Liver (tissue), 3 donors: ENCODE measurements at regions not wholly inside any gene's neighbourhood (a gene's known extent, or its start where the extent isn't known, plus 50 kb on each side); places are given as distances from the start of the nearest gene placed in this dataset.

Experiments
- FOXA1 ChIP-seq: IDR thresholded peaks from 2 replicates; pipeline ENCODE4 v1.6.1; 2016; ENCODE audit warnings: antibody characterized with exemption
- FOXA2 ChIP-seq: IDR thresholded peaks from 2 replicates; pipeline ENCODE4 v1.6.1; 2016; ENCODE audit warnings: antibody characterized with exemption
- GABPA ChIP-seq, 2 donors: IDR thresholded peaks in 1 of 2; conservative IDR thresholded peaks in 1 of 2; 2 replicates each; pipeline ENCODE4 v1.6.1; 2016; ENCODE audit warnings: antibody characterized with exemption in 2 of 2, mild to moderate bottlenecking in 1 of 2, moderate library complexity in 1 of 2
- HNF4G ChIP-seq: IDR thresholded peaks from 2 replicates; pipeline ENCODE4 v1.6.1; 2016; ENCODE audit warnings: antibody characterized with exemption
- JUND ChIP-seq, 2 donors: IDR thresholded peaks; 2 replicates each; pipeline ENCODE4 v1.6.1; 2016; ENCODE audit warnings: antibody characterized with exemption in 2 of 2
- NR2F2 ChIP-seq: IDR thresholded peaks from 2 replicates; pipeline ENCODE4 v1.6.1; 2016; ENCODE audit warnings: antibody characterized with exemption
- RAD21 ChIP-seq, 2 donors: IDR thresholded peaks; 2 replicates each; pipeline ENCODE4 v1.6.1; 2016; ENCODE audit warnings: antibody characterized with exemption in 2 of 2, mild to moderate bottlenecking in 2 of 2
- RXRA ChIP-seq, 2 donors: IDR thresholded peaks; 2 replicates each; pipeline ENCODE4 v1.6.1; 2017 to 2018; ENCODE audit warnings: antibody characterized with exemption in 2 of 2, mild to moderate bottlenecking in 1 of 2
- SP1 ChIP-seq: IDR thresholded peaks from 2 replicates; pipeline ENCODE4 v1.6.1; 2018; ENCODE audit warnings: antibody characterized with exemption, mild to moderate bottlenecking
- TAF1 ChIP-seq: conservative IDR thresholded peaks from 2 replicates; pipeline ENCODE4 v1.6.1; 2016; ENCODE audit warnings: antibody characterized with exemption, mild to moderate bottlenecking
- YY1 ChIP-seq: IDR thresholded peaks from 2 replicates; pipeline ENCODE4 v1.6.1; 2016; ENCODE audit warnings: antibody characterized with exemption, mild to moderate bottlenecking
- TF ChIP-seq, protein P1 (sequence below): fragments of 150-350 bp; IDR thresholded peaks from 2 replicates; pipeline ENCODE4 v1.5.1; 2017; ENCODE audit warnings: improper control_type of control experiment, low read depth, low read length; ENCODE audit not compliant: missing input control
- TF ChIP-seq, protein P2 (sequence below): IDR thresholded peaks from 2 replicates; pipeline ENCODE4 v1.6.1; 2016; ENCODE audit warnings: antibody characterized with exemption, mild to moderate bottlenecking
- TF ChIP-seq, protein P3 (sequence below): IDR thresholded peaks from 2 replicates; pipeline ENCODE4 v1.6.1; 2016; ENCODE audit warnings: antibody characterized with exemption
- donor health status: healthy.
- donor health status: healthy.

DNA sequence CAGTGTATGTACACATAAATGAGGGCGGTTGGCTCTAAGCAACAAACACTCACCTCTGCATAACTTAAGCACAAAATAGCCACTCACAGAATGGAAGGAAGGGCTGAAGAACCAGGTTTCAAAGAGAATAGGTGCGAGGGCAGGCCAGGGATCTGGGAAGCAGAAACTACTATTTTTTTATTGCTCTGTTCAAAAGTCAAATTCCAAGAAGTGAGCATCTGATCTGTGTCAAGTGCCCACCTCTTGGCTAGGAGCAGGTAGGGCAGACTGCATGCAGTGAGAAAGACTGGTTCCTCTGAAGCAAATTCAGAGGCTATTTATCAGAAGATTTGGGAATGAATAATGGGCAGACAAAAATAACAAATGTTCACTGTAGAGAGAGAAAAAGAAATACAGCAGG, 336.4 kb upstream of the CTNNB1 start:
- no peak for TF ChIP-seq GABPA (IDR thresholded peaks at IDR 0.05 in 1 of 2, conservative IDR thresholded peaks at IDR 0.05 in 1 of 2)
- TF ChIP-seq TAF1, result no peak
- TF ChIP-seq, protein P1, sequence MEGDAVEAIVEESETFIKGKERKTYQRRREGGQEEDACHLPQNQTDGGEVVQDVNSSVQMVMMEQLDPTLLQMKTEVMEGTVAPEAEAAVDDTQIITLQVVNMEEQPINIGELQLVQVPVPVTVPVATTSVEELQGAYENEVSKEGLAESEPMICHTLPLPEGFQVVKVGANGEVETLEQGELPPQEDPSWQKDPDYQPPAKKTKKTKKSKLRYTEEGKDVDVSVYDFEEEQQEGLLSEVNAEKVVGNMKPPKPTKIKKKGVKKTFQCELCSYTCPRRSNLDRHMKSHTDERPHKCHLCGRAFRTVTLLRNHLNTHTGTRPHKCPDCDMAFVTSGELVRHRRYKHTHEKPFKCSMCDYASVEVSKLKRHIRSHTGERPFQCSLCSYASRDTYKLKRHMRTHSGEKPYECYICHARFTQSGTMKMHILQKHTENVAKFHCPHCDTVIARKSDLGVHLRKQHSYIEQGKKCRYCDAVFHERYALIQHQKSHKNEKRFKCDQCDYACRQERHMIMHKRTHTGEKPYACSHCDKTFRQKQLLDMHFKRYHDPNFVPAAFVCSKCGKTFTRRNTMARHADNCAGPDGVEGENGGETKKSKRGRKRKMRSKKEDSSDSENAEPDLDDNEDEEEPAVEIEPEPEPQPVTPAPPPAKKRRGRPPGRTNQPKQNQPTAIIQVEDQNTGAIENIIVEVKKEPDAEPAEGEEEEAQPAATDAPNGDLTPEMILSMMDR, result no peak
- TF ChIP-seq, protein P2, sequence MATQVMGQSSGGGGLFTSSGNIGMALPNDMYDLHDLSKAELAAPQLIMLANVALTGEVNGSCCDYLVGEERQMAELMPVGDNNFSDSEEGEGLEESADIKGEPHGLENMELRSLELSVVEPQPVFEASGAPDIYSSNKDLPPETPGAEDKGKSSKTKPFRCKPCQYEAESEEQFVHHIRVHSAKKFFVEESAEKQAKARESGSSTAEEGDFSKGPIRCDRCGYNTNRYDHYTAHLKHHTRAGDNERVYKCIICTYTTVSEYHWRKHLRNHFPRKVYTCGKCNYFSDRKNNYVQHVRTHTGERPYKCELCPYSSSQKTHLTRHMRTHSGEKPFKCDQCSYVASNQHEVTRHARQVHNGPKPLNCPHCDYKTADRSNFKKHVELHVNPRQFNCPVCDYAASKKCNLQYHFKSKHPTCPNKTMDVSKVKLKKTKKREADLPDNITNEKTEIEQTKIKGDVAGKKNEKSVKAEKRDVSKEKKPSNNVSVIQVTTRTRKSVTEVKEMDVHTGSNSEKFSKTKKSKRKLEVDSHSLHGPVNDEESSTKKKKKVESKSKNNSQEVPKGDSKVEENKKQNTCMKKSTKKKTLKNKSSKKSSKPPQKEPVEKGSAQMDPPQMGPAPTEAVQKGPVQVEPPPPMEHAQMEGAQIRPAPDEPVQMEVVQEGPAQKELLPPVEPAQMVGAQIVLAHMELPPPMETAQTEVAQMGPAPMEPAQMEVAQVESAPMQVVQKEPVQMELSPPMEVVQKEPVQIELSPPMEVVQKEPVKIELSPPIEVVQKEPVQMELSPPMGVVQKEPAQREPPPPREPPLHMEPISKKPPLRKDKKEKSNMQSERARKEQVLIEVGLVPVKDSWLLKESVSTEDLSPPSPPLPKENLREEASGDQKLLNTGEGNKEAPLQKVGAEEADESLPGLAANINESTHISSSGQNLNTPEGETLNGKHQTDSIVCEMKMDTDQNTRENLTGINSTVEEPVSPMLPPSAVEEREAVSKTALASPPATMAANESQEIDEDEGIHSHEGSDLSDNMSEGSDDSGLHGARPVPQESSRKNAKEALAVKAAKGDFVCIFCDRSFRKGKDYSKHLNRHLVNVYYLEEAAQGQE, result no peak
- no peak for TF ChIP-seq HNF4G
- no peak for TF ChIP-seq YY1
- no peak for TF ChIP-seq RXRA (IDR thresholded peaks at IDR 0.05)
- TF ChIP-seq RAD21 (IDR thresholded peaks at IDR 0.05), result no peak
- TF ChIP-seq, protein P3, sequence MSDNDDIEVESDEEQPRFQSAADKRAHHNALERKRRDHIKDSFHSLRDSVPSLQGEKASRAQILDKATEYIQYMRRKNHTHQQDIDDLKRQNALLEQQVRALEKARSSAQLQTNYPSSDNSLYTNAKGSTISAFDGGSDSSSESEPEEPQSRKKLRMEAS, result no peak
- TF ChIP-seq NR2F2, result no peak
- no peak for TF ChIP-seq FOXA2
- no peak for TF ChIP-seq JUND (IDR thresholded peaks at IDR 0.05)
- TF ChIP-seq FOXA1, result no peak
- no peak for TF ChIP-seq SP1
